ENCODE measurements at regions not wholly inside any gene's neighbourhood (a gene's known extent, or its start where the extent isn't known, plus 50 kb on each side); places are given as distances from the start of the nearest gene placed in this dataset.
"Not testable (repeated sequence)": the region's sequence is repeated elsewhere in the genome, so short reads cannot be mapped to it uniquely, and the experiment has no call there.

DNA sequence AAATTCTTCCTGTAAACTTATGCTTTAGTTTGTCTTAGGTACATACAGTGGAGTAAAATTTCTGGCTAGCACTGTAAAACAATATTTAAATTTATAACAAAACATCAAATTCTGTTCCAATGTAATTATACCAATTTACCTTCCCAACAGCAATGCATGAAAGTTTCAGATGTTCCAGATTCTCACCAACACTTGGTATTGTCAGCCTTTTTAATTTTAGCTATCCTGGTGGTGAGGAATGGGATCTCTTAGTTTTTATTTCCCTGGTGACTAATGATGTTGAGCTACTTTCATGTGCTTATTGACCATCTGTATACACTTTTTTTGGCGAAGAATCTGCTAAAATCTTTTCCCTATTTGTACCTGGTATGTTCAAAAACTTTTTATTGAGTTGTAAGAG is 76.1 kb upstream of the PHACTR1 start:
- Histone ChIP-seq H3K9ac (ENCODE audit: control insufficient read depth, extremely low read depth, insufficient read depth, low read length) (no peak overlapping the region), H3K4me2 (ENCODE audit: control insufficient read depth, extremely low read depth, insufficient read depth, low read depth, low read length) (no peak overlapping the region), H3K9me3 (ENCODE audit: control insufficient read depth, low read depth, low read length) (no peaks in the 10 kb centered on the region), H3K4me3 (ENCODE audit: control insufficient read depth in 2 of 3, extremely low read depth in 1 of 3, insufficient read depth in 2 of 3, low read depth in 1 of 3, low read length in 3 of 3) (no peak overlapping the region), H4K20me1 (ENCODE audit: control insufficient read depth, extremely low read depth, insufficient read depth, low read length) (no peaks in the 10 kb centered on the region), H3K36me3 (ENCODE audit: control insufficient read depth in 2 of 2, extremely low read depth in 1 of 2, insufficient read depth in 2 of 2, low read length in 2 of 2) (no peaks in the 10 kb centered on the region), H3K9me1 (ENCODE audit: control insufficient read depth, extremely low read depth, insufficient read depth, low read length) (no peaks in the 10 kb centered on the region), H3K79me2 (ENCODE audit: control insufficient read depth, insufficient read depth, low read length) (no peaks in the 10 kb centered on the region), H3K4me1 (ENCODE audit: control insufficient read depth, extremely low read depth, insufficient read depth, low read length) (peaks cover 4% of the 10 kb centered on the region), H2AFZ (ENCODE audit: control insufficient read depth, low read length) (no peak overlapping the region), H3K27ac (ENCODE audit: control insufficient read depth, insufficient read depth, low read length) (no peak overlapping the region), H3K27me3 (ENCODE audit: control insufficient read depth, extremely low read depth, insufficient read depth, low read length) (no peaks in the 10 kb centered on the region)
- FAIRE-seq = no peak
- no peak for TF ChIP-seq EZH2 (IDR thresholded peaks at IDR 0.05; ENCODE audit: low read length)
- TF ChIP-seq, protein P1, sequence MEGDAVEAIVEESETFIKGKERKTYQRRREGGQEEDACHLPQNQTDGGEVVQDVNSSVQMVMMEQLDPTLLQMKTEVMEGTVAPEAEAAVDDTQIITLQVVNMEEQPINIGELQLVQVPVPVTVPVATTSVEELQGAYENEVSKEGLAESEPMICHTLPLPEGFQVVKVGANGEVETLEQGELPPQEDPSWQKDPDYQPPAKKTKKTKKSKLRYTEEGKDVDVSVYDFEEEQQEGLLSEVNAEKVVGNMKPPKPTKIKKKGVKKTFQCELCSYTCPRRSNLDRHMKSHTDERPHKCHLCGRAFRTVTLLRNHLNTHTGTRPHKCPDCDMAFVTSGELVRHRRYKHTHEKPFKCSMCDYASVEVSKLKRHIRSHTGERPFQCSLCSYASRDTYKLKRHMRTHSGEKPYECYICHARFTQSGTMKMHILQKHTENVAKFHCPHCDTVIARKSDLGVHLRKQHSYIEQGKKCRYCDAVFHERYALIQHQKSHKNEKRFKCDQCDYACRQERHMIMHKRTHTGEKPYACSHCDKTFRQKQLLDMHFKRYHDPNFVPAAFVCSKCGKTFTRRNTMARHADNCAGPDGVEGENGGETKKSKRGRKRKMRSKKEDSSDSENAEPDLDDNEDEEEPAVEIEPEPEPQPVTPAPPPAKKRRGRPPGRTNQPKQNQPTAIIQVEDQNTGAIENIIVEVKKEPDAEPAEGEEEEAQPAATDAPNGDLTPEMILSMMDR (optimal IDR thresholded peaks at IDR 0.05 in 1 of 3, IDR thresholded peaks at IDR 0.05 in 1 of 3, conservative IDR thresholded peaks at IDR 0.05 in 1 of 3; ENCODE audit: extremely low read depth in 1 of 3, insufficient read depth in 2 of 3, low read length in 3 of 3) = no peak
- dilution Hi-C loops (cut with MboI; ENCODE audit: extremely low pct_ligation_motif_present, low sequenced_read_pairs) = loop anchor here (25.0 kb wide), 1 partner anchor 247 kb away; no protein-coding TSS in a partner anchor
- DNase-seq (ENCODE audit: low read depth, low spot score) = no peak

DNA sequence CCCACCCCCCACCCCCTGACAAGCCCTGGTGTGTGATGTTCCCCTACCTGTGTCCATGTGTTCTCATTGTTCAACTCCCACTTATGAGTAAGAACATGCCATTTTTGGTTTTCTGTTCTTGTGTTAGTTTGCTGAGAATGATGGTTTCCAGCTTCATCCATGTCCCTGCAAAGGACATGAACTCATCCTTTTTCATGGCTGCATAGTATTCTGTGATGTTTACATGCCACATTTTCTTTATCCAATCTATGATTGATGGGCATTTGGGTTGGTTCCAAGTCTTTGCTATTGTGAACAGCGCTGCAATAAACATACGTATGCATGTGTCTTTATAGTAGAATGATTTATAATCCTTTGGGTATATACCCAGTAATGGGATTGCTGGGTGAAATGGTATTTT is 74.8 kb upstream of the PHACTR1 start:
- not testable (repeated sequence) for H3K4me2 ChIP-seq (ENCODE audit: control insufficient read depth, extremely low read depth, insufficient read depth, low read depth, low read length); DNase-seq (ENCODE audit: low read depth, low spot score); FAIRE-seq; H3K36me3 ChIP-seq (ENCODE audit: control insufficient read depth in 2 of 2, extremely low read depth in 1 of 2, insufficient read depth in 2 of 2, low read length in 2 of 2); H3K4me1 ChIP-seq (ENCODE audit: control insufficient read depth, extremely low read depth, insufficient read depth, low read length); H3K9ac ChIP-seq (ENCODE audit: control insufficient read depth, extremely low read depth, insufficient read depth, low read length); H3K4me3 ChIP-seq (ENCODE audit: control insufficient read depth in 2 of 3, extremely low read depth in 1 of 3, insufficient read depth in 2 of 3, low read depth in 1 of 3, low read length in 3 of 3); H4K20me1 ChIP-seq (ENCODE audit: control insufficient read depth, extremely low read depth, insufficient read depth, low read length); H3K9me3 ChIP-seq (ENCODE audit: control insufficient read depth, low read depth, low read length); H3K27me3 ChIP-seq (ENCODE audit: control insufficient read depth, extremely low read depth, insufficient read depth, low read length); H2AFZ ChIP-seq (ENCODE audit: control insufficient read depth, low read length); H3K79me2 ChIP-seq (ENCODE audit: control insufficient read depth, insufficient read depth, low read length); H3K9me1 ChIP-seq (ENCODE audit: control insufficient read depth, extremely low read depth, insufficient read depth, low read length); H3K27ac ChIP-seq (ENCODE audit: control insufficient read depth, insufficient read depth, low read length)
- dilution Hi-C loops (cut with MboI; ENCODE audit: extremely low pct_ligation_motif_present, low sequenced_read_pairs) = loop anchor here (25.0 kb wide), 1 partner anchor 246 kb away; no protein-coding TSS in a partner anchor

DNA sequence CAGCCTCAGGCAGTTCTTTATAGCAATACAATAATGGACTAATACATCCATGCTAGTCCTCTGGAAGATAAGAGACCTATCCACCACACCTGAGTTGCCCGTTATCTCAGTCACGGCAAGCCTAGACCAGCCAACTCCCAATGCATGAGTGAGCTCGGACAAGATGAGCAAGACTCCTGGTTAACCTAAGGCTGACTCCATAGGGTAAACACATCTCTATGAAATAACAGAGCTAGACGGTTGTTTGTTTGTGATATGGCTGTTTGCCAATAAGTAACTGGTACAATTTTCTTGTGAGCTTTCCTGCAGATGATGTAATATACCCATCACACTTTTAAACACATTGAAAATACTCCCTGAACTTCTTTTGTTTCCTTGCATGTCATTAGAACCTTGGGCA is 70.6 kb upstream of the PHACTR1 start:
- DNase-seq (ENCODE audit: low read depth, low spot score) (no peak), FAIRE-seq (no peak)
- H3K4me3 ChIP-seq (ENCODE audit: control insufficient read depth in 2 of 3, extremely low read depth in 1 of 3, insufficient read depth in 2 of 3, low read depth in 1 of 3, low read length in 3 of 3) = no peak overlapping the region
- H3K4me2 ChIP-seq (ENCODE audit: control insufficient read depth, extremely low read depth, insufficient read depth, low read depth, low read length) = no peak overlapping the region
- no peaks in the 10 kb centered on the region for H3K79me2 ChIP-seq (ENCODE audit: control insufficient read depth, insufficient read depth, low read length)
- dilution Hi-C loops (cut with MboI; ENCODE audit: extremely low pct_ligation_motif_present, low sequenced_read_pairs) = loop anchor here (25.0 kb wide), 1 partner anchor 241 kb away; no protein-coding TSS in a partner anchor
- H3K9ac ChIP-seq (ENCODE audit: control insufficient read depth, extremely low read depth, insufficient read depth, low read length) = no peak overlapping the region
- H3K4me1 ChIP-seq (ENCODE audit: control insufficient read depth, extremely low read depth, insufficient read depth, low read length) = no peaks in the 10 kb centered on the region
- no peak for TF ChIP-seq EZH2 (IDR thresholded peaks at IDR 0.05; ENCODE audit: low read length)
- TF ChIP-seq, protein P1 (optimal IDR thresholded peaks at IDR 0.05 in 1 of 3, IDR thresholded peaks at IDR 0.05 in 1 of 3, conservative IDR thresholded peaks at IDR 0.05 in 1 of 3; ENCODE audit: extremely low read depth in 1 of 3, insufficient read depth in 2 of 3, low read length in 3 of 3) = no peak
- no peak overlapping the region for H2AFZ ChIP-seq (ENCODE audit: control insufficient read depth, low read length)
- H3K9me1 ChIP-seq (ENCODE audit: control insufficient read depth, extremely low read depth, insufficient read depth, low read length) = no peaks in the 10 kb centered on the region
- H3K27ac ChIP-seq (ENCODE audit: control insufficient read depth, insufficient read depth, low read length) = no peak overlapping the region
- H3K27me3 ChIP-seq (ENCODE audit: control insufficient read depth, extremely low read depth, insufficient read depth, low read length) = no peaks in the 10 kb centered on the region
- no peaks in the 10 kb centered on the region for H3K36me3 ChIP-seq (ENCODE audit: control insufficient read depth in 2 of 2, extremely low read depth in 1 of 2, insufficient read depth in 2 of 2, low read length in 2 of 2)
- H4K20me1 ChIP-seq (ENCODE audit: control insufficient read depth, extremely low read depth, insufficient read depth, low read length) = no peaks in the 10 kb centered on the region
- H3K9me3 ChIP-seq (ENCODE audit: control insufficient read depth, low read depth, low read length) = no peaks in the 10 kb centered on the region
